ENCODE measurements at regions not wholly inside any gene's neighbourhood (a gene's known extent, or its start where the extent isn't known, plus 50 kb on each side); places are given as distances from the start of the nearest gene placed in this dataset.
A peak's percentile ranks its signal among the peaks of the same experiment; 100 is the strongest.
"Not testable (repeated sequence)": the region's sequence is repeated elsewhere in the genome, so short reads cannot be mapped to it uniquely, and the experiment has no call there.

DNA sequence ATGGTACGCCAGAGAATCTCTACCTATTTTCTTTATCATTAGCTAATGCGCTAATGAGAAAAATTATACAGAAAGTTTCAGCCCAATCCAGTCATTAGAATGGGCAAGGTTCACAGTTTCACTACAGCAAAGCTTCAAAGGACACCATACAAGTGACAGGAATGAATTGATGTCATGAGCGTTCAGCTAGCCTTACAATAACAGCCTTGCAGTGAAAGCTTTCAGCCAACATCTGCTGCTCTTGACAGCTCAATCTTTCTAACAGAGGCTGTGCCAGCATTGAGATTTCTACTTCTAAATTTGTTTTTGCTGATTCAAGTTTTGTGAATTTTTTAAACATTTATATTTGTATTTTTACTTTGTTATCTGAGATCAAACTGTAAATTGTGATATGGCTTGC, 302.4 kb upstream of the FAM174A start:
- DNase-seq (ENCODE audit: low spot score) = no peak

DNA sequence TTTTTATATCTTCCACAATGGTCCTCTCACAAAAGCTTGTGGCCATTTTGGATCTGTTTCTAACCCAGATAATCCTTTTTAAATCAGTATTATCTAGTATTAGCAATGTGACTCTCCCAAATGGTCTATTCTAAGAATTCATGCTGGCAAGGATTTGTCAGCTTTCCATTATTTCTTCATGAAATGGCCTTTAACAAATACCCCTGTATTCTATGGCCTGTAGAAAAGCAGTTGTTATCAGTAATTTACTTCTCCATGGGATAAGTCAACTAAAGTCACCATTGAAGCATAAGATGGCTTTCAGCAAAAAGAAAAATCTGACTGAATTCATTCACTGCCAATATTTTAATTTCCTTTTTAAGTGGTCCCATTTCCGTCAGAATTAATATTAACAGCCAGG, 346.4 kb upstream of the FAM174A start:
- DNase-seq (ENCODE audit: low spot score) = no peak

DNA sequence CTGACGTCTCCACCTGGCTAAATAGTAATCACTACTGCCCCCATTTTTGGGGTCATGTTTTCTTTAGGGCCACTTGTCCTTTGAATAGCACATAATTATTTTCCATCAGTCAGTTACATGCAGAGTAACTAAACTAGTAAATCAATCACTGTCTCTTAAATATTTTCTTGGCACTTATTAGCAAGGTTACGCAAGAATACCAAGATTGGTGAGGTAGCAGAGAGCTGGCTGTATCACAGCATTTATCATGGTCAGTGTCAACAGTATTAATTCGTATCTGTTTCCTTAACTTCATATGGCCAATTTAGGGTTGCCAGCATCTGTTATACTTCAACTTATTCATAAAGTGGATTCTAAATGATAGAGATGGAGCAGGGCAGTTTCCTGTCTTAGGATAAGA, 346.8 kb upstream of the FAM174A start:
- DNase-seq (ENCODE audit: low spot score) = peak; percentile 3

DNA sequence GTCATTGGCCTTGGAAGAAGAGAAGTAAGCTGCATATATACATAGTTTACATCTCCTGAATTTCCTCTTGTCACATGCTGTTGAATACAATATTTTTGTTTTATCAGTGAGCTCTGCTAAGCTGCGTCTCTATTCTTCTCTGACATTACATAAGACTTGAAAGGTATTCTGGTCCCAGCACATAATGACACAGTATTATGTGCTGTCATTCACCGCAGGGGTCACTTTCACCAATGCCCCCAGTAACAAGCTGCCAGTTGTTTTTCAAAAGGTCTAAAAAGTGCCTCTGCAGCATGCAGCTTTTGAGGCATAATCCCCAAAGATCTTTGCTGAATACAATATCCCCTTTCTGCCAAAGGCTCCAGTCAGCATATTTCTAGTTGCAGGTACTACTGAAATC, 349.0 kb upstream of the FAM174A start:
- no peak for DNase-seq (ENCODE audit: low spot score)

DNA sequence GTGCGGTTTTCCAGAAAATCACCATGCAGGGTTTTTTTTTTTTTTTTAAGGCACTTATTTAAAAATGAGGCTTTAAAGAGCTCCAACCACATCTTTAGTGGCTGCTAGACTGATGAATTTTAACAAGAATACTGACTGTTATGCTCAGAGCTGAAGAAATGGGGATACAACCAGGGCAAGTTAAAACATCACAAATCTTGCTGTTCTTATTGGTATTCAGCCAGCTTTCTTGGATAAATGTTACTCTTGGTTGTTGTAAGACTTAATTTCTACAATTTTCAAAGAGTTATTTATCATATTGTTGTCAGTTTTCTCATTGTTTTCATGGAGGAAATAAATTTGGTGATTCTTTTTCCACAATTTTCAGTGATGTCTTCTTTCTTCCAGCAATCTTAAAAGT, 352.8 kb upstream of the FAM174A start:
- no peak for DNase-seq (ENCODE audit: low spot score)

DNA sequence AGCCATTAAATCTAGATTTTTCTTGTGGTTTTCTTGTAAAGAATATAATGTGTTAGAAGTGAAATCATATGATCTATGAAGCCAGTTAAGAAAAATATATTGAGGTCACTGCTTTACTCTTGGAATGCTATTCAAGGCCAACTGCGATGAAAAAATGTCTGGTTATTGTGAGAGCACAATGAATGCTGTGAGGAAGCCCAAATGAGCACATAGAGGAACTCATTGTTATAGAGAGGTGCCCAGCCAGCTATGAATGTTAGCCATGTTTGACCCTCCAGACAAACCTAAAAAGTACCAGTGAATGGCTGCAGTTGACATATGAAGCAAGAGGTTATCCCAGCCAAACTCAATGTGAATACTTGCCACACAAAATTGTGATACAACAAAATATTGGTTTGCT, 359.8 kb upstream of the FAM174A start:
- no peak for DNase-seq (ENCODE audit: low spot score)

DNA sequence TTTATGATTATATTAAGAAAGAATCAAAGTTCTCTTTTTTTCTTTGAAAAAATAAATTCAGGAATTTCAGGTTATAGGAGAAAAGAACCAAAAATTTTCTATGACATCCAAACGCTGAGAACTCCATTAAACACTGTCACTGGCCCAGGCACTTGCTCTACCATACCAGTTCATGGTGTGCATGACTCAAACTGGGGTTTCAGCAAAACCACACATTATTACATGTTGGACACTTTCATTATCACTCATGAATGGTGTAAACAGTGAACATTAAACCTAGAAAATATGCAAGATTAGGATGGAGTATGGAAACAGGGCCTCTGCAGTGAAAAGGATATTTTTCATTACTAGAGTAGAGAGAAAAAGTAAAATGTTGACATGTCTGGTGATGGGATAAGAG, 369.9 kb upstream of the FAM174A start:
- DNase-seq (ENCODE audit: low spot score) = no peak

DNA sequence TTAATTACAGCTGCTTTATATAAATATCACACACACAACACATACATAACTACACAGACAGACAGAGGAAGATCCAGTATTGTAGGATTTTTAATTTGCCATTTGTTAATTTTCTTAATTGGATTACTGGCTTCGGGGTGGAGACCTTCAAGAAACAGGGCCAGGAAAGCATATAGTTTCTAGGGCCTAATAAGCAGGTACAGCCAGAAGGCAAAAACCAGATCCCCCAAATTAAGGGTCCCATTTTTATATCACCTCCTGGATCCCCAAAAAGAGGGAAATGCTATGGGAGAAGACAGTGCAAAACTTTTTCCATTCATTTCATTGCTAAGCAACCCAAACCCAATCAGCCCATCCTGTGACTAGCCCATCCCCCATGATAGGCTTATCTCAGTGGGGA, 373.3 kb upstream of the FAM174A start:
- DNase-seq (ENCODE audit: low spot score) = no peak

DNA sequence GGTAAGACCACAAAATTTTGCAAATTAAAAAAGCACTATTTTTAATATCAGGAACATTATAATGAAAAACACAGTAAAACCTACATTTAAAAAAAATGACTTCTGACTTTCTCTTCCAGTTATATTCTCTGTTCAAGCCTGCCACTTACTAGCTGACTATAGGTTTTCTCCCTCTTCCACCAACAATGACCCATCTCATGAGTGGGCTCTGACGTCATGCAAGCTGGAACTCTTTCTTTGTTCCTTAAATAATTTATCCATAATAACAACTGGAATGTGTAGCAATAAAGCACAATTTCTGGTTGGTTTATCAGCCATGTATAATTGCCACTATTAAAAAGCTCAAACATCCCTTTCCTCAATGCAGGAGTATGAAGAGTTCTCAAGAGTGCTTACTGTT, 378.1 kb upstream of the FAM174A start:
- no peak for DNase-seq (ENCODE audit: low spot score)

DNA sequence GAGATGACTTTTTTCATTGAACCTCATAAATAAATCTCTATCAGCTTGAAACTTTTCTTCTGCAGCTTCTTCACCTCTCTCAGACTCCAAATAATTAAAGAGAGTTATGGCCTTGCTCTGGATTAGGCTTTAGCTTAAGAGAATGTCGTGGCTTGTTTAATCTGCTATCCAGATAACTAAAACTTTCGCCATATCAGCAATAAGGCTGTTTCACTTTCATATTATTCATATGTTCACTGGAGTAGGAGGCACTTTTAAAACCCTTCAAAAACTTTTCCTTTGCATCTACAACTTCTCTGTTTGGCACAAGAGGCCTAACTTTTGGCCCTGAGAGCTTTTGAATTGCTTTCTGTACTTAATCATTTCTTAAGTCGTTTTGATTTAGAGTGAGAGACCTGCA, 386.9 kb upstream of the FAM174A start:
- no peak for DNase-seq (ENCODE audit: low spot score)

DNA sequence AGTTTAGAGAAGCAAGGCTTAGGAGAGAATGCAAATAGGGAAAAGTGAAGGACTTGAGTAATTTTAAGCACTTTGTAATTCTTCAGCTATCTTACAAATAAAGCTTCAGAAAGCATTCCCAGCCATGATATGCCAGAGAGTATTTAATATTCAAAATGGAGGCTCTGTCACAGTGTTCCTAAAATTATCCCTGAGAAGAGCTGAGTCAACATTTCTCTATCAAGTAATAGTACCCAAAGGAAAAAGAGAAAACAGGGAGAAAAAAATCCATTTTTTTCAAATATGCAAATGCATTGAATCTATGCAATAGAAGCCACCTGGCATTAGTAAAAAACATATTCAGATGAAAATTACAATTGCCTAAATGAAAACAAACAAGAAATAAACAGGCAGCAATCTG, 392.6 kb upstream of the FAM174A start:
- DNase-seq (ENCODE audit: low spot score) = no peak

DNA sequence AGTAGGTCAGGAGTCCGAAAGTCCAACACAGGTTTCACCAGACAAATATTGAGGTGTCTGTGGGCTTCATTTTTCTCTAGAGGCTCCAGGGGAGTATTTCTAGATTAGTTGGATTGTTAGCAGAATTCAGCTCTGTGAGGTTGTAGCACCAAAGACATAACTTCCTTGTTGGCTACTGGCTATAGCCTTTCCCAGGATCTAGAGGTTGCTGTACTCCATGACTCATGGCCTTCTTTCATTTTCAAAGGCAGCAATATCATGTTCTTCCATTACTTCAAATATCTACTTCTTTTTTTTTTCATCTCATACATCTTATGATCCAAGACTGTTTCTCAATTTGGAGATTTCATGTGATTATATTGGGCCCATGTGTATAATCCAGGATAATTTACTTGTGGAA, 404.0 kb upstream of the FAM174A start:
- DNase-seq (ENCODE audit: low spot score) = no peak

DNA sequence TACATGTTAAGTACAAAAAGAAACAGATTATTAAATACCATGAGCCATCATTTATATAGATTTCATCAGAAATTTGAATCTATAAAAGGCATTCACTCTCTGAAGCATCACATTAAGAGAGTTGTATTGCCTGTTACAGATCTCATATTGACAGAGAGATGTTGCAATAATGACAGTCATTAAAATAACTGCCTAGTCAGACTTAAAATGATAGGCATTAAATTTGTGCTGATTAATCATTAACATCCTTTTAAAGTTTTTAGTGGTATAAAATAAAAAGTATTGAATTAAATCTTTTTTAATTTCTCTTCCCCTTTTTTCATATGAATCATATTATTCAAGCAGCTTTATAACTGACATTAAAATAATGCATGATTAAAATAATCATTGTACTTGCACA, 404.9 kb upstream of the FAM174A start:
- no peak for DNase-seq (ENCODE audit: low spot score)

DNA sequence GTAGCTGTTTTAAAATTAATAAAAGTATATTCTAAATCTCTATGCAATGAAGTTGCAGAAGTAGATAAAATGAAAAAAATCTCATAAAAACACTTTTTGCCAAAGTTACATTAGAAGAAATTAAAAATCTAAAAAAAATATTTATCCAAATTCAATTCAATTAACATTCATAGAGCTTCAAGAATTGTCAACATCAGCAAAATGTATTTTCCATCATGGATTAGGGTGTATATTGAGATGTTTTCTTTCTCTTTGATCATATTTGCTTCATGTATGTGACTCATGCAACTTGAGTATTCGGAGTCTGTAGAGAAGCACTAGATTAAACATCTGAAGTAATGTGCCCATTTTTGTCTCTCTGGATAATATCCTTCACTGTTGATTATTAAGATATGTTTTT, 415.3 kb upstream of the FAM174A start:
- DNase-seq (ENCODE audit: low spot score) = no peak

DNA sequence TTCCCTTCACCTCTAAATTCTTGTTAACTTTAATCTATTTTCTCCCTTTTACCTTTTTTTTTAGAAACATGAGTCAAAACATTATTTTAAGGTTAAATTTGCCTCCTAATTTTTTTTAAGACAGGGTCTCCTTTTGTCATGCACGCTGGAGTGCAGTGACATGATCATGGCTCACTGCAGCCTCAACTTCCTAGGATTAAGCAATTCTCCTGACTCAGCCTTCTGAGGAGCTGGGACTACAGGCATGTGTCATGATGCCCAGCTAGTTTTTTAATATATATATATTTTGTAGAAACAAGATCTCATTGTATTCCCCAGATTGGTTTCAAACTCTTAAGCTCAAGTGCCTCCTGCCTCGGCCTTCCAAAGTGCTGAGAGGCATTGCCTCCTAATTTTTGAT, 424.7 kb upstream of the FAM174A start:
- DNase-seq (ENCODE audit: low spot score) = no peak

DNA sequence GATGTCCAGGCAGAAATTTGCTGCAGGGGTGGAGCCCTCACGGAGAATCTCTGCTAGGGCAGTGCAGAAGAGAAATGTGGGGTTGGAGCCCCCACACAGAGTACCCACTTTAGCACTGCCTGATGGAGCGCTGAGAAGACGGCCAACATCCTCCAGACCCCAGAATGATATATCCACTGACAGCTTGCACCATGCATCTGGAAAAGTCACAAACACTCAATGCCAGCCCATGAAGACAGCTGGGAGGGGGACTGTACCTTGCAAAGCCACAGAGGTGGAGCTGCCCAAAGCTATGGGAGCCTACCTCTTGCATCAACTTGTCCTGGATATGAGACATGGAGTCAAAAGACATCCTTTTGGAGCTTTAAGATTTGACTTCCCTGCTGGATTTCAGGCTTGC, 426.3 kb upstream of the FAM174A start:
- DNase-seq (ENCODE audit: low spot score) = no peak

DNA sequence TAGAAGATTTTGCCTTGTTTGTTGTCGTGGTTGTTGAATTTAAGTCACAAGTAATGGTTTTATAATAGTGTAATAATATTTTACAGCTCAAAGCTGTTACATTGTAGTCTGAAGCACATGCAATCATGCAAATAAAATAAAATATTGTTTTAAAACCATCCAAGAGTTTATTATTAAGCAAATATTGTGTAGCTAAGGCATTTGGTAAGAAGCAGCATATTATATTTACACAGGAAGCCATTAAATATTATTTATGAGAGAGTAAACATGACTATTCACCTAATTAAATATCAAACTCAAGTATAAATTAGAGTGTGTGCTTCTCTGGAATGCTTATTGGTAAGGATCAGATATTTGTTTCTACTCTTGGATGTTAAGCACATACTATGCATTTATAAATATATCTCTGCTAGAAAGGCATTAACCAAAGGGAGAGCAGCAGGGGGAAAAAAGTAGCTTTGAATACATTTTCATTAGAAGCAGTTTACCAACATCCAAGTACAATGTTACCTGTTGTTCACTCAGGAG, 431.5 kb upstream of the FAM174A start:
- DNase-seq (ENCODE audit: low spot score) = not testable (repeated sequence)

DNA sequence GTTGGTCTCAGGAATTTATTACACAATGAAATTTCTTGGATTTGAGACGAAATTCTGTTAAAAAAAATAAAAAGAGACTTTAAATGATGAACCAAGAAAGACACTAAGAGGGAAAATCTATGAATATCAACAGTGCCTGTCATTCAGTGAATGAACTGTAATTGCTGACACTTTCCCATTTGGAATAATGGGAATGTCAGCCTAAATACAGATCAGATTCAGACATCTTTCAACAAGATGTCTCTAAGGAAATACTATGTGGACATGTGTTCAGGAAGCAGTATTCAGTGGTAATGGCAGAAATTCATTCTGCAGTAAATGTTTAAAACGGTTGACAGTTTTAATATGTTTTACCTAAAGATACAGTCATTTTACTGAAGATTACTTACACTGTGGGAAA, 433.7 kb upstream of the FAM174A start:
- DNase-seq (ENCODE audit: low spot score) = not testable (repeated sequence)

DNA sequence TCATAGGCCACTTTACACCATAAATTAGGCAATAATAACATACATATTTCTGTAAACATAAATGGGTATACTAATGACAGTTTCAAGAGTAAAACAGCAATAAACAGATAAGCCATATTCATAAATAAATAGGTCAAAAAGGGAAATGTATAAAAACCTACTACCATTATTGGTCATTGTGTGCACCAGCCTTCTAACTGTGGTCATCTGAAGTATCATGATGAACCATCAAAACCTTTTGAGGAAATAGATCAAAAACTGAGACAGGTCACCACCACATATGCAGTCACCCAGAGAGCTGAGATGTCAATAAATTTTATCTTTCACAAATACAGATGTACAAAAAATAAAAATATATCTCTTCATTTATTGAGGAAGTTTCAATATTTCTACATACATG, 438.8 kb upstream of the FAM174A start:
- not testable (repeated sequence) for DNase-seq (ENCODE audit: low spot score)

DNA sequence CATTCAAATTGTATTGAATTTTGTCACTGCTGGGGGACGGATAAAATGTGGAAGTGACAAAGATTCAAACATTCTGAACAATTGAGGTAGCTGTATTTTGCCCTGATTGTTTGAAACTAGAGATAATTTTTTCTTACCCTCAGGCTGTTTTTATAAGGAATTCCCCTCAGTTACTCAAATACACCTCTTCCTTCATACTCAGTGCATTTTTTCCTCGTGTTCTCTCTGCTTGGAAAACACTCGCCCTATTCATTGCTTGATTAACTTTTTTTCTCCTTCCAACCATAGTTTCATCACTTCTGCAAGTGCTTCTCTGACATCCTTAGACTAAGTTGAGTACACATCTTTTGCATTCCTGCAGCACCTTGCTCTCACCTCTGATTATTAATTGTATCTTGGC, 454.5 kb upstream of the FAM174A start:
- DNase-seq (ENCODE audit: low spot score) = not testable (repeated sequence)

DNA sequence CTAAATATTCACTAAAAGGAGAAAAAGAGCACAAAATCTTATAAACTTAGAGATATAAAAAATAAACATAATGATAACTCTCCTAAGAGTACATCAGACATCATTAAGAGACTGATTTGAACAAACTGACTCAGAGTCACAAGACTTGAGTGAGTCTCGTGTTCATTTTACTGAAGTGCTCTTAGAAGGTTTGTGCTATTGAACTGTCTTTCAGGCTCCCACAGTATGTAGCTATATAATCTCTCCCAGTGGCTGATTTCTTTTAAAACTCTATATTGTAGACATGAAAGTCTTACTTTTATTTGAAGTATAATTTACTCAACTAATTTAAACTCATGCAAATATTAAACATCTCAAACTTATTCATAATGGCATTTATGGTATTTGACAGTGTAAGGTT, 456.0 kb upstream of the FAM174A start:
- not testable (repeated sequence) for DNase-seq (ENCODE audit: low spot score)

DNA sequence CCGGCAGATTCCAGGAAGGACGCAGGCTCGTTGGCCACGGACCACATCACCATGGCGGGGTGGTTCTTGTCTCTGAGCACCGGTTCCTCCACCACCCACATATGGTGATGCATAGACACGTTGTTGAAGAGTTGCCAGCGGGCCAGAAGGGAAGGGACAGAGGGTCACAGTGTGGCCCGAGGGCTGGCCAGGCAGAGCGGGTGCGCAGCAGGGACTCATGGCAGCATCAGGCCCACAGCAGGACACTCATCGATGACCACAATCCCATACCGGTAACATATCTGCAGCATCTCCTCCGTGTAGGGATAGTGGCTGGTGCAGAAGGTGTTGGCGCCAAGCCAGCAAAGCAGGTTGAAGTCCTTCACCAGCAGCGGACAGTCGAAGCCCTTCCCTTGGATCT, 469.2 kb upstream of the FAM174A start:
- DNase-seq (ENCODE audit: low spot score) = not testable (repeated sequence)

DNA sequence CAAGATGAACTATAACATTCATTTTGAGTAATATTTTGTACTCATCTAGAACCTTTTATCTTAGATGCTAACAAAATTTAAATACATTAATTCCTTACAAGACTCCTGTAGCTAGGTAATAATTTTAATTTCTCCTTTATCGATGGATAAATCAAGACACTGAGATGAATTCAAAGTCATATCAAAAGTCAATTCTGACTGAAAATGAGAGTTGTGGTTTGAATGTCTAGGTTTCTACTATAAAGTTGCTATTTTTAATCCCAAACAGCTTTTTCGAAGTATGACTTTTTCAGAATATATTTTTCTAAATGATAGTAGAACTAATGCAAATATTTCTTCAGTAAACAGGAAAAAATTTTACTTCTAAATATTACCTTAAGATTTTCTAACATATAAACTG, 491.7 kb upstream of the FAM174A start:
- no peak for DNase-seq (ENCODE audit: low spot score)

DNA sequence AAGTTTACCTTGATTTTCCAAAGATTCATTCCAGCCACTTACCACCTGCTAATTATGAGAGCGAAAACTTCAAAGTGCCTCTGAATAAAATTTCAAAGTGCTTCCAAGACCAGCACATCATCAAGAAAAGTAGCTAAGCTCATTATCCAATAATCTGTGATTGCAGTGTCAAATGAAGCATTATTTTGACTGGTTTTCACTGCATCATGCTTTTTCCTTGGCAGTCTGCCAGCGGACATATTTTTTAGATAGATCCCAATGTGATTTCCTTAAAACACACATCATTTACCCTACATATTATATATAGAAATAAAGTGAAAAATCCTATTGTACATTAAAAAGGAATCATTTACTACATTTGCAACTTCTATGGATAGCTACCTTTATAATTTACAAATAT, 508.6 kb upstream of the FAM174A start:
- DNase-seq (ENCODE audit: low spot score) = no peak

DNA sequence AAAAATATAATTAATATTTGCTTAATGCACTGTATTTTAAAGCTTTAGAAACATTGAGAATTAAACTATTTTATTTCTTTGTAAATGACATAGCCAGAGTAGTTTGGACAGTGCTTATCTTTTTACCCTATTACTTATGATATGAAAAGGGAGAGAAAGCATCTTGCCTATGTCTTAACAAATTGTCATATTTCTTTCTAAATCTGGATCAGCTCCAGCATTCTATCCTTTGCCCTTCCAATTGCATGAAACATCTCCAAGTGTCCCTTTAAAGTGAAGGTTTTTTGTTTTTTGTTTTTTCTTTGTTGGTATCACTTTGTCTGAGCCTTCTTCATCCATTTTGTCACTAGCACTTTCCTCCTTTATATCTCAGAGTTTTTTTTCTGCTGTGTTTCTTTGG, 511.6 kb upstream of the FAM174A start:
- DNase-seq (ENCODE audit: low spot score) = no peak

Measured in A172 (cell line).